Prostate gland (tissue), 2 donors: ENCODE measurements at regions not wholly inside any gene's neighbourhood (a gene's known extent, or its start where the extent isn't known, plus 50 kb on each side); places are given as distances from the start of the nearest gene placed in this dataset.

Experiments
- DNase-seq: peaks from one replicate; pipeline ENCODE4 v3.0.0-alpha.2; 2019; ENCODE audit warnings: low spot score
- H3K27ac ChIP-seq, 2 donors: fragments of 200-600 bp; sonication (generic); 2 replicates each; pipeline ENCODE4 v1.5.1; 2017 to 2019
- H3K27me3 ChIP-seq: fragments of 200-600 bp; sonication (generic); replicated peaks from 2 replicates; pipeline ENCODE4 v1.5.1; 2019; ENCODE audit not compliant: insufficient read depth
- H3K36me3 ChIP-seq, 2 donors: fragments of 200-600 bp; sonication (generic); 1 replicate in 1 of 2; 2 replicates in 1 of 2; pipeline versions ENCODE4 v1.5.1 to v1.8.1; 2017 to 2019
- H3K4me1 ChIP-seq: fragments of 200-600 bp; sonication (generic); replicated peaks from 2 replicates; pipeline ENCODE4 v1.5.1; 2019
- H3K4me3 ChIP-seq, 2 donors: fragments of 200-600 bp; sonication (generic); 2 replicates each; pipeline ENCODE4 v1.5.1; 2017 to 2019
- H3K9me3 ChIP-seq: fragments of 200-600 bp; sonication (generic); 2 replicates; pipeline ENCODE4 v1.5.1; 2017
- CTCF ChIP-seq, 4 experiments: fragments of 200-600 bp in 2 of 4; fragments of 450-650 bp in 2 of 4; sonication (generic) in 2 of 4; IDR thresholded peaks; 1 replicate in 3 of 4; 2 replicates in 1 of 4; pipeline ENCODE4 v1.5.1; 2016 to 2019; ENCODE audit warnings: antibody characterized with exemption in 4 of 4, mild to moderate bottlenecking in 2 of 4, moderate library complexity in 2 of 4
- POLR2A ChIP-seq: fragments of 450-650 bp; IDR thresholded peaks from one replicate; pipeline ENCODE4 v1.6.1; 2016; ENCODE audit warnings: antibody characterized with exemption, mild to moderate bottlenecking
- POLR2AphosphoS5 ChIP-seq: sonication (generic); formaldehyde crosslinking; IDR thresholded peaks from one replicate; pipeline ENCODE4 v1.6.1; 2017; ENCODE audit warnings: antibody characterized with exemption
- WGBS: methylation state at CpG from one replicate; pipeline ENCODE4 v1.1.5; 2018; 5-methylcytosine and 5-hydroxymethylcytosine counted together
- intact Hi-C: fragments of 100-400 bp; cut with DNase I; formaldehyde crosslinking; loops from one replicate; pipeline ENCODE4 v1.14.2; 2022

GRCh38 chr16:55175389-55175788 is 148.6 kb upstream of the IRX6 start:
- H3K27ac ChIP-seq: no peak overlapping the region
- no peak for DNase-seq
- no peak overlapping the region for H3K4me3 ChIP-seq
- intact Hi-C loops: no loop called here
- H3K4me1 ChIP-seq: no peaks in the 10 kb centered on the region
- H3K9me3 ChIP-seq: no peaks in the 10 kb centered on the region
- no peaks in the 10 kb centered on the region for H3K27me3 ChIP-seq
- TF ChIP-seq POLR2A: no peak
- no peak for TF ChIP-seq CTCF (IDR thresholded peaks at IDR 0.05)
- no peak for TF ChIP-seq POLR2AphosphoS5
- no peaks in the 10 kb centered on the region for H3K36me3 ChIP-seq
- WGBS: 55% methylated on average over 6 of the region's 6 CpGs

- Histone ChIP-seq H3K9me3 (no peaks in the 10 kb centered on the region), H3K27me3 (no peaks in the 10 kb centered on the region), H3K4me3 (no peak overlapping the region), H3K27ac (no peak overlapping the region), H3K4me1 (no peaks in the 10 kb centered on the region), H3K36me3 (no peaks in the 10 kb centered on the region)
- intact Hi-C loops: no loop called here
- WGBS: 85% methylated on average over 3 of the region's 3 CpGs
- TF ChIP-seq POLR2AphosphoS5 (no peak), CTCF (IDR thresholded peaks at IDR 0.05) (no peak), POLR2A (no peak)
- no peak for DNase-seq
Measured at GRCh38 chr16:55176901-55177300, 147.1 kb upstream of the IRX6 start.

- H3K4me3 ChIP-seq: no peak overlapping the region
- no peaks in the 10 kb centered on the region for H3K4me1 ChIP-seq
- WGBS: 48% methylated on average over 1 of the region's 1 CpG
- intact Hi-C loops: no loop called here
- DNase-seq: no peak
- H3K27me3 ChIP-seq: no peaks in the 10 kb centered on the region
- H3K9me3 ChIP-seq: no peaks in the 10 kb centered on the region
- H3K36me3 ChIP-seq: no peaks in the 10 kb centered on the region
- TF ChIP-seq POLR2AphosphoS5 (no peak), POLR2A (no peak), CTCF (IDR thresholded peaks at IDR 0.05) (no peak)
- no peak overlapping the region for H3K27ac ChIP-seq
Measured at GRCh38 chr16:55179411-55179810, 144.6 kb upstream of the IRX6 start.

GRCh38 chr16:55179852-55180585 is 144.0 kb upstream of the IRX6 start:
- Histone ChIP-seq H3K27ac (no peak overlapping the region), H3K4me3 (no peak overlapping the region), H3K9me3 (no peaks in the 10 kb centered on the region), H3K4me1 (no peaks in the 10 kb centered on the region), H3K27me3 (no peaks in the 10 kb centered on the region), H3K36me3 (no peaks in the 10 kb centered on the region)
- intact Hi-C loops: no loop called here
- WGBS: 75% methylated on average over 15 of the region's 15 CpGs
- TF ChIP-seq CTCF (IDR thresholded peaks at IDR 0.05) (no peak), POLR2AphosphoS5 (no peak), POLR2A (no peak)
- DNase-seq: no peak

GRCh38 chr16:55184052-55184451 is 140.0 kb upstream of the IRX6 start:
- intact Hi-C loops: no loop called here
- TF ChIP-seq CTCF (IDR thresholded peaks at IDR 0.05): no peak
- no peak for TF ChIP-seq POLR2A
- no peak for TF ChIP-seq POLR2AphosphoS5
- H3K4me3 ChIP-seq: no peak overlapping the region
- no peaks in the 10 kb centered on the region for H3K4me1 ChIP-seq
- no peaks in the 10 kb centered on the region for H3K9me3 ChIP-seq
- H3K36me3 ChIP-seq: no peaks in the 10 kb centered on the region
- no peak for DNase-seq
- no peak overlapping the region for H3K27ac ChIP-seq
- no peaks in the 10 kb centered on the region for H3K27me3 ChIP-seq
